ENCODE measurements at regions not wholly inside any gene's neighbourhood (a gene's known extent, or its start where the extent isn't known, plus 50 kb on each side); places are given as distances from the start of the nearest gene placed in this dataset.
"Not testable (repeated sequence)": the region's sequence is repeated elsewhere in the genome, so short reads cannot be mapped to it uniquely, and the experiment has no call there.

DNA sequence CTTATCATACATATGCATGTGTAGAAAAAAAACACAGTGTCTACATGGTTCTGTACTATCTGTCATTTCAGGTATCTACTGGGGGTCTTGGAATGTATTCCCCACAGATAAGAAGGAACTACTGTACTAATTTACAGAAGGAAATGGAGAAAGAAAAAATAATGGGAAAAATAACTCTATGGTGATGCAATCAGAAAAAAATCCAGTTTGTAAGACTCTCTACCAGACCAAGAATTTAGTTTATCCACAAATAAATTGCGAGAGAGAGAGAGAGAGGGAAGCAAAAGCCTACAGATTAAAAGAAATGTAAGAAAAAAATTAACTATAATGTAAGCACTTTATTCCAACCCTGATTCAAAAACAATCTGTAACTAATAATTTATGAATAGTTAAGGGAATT lies 708.6 kb upstream of the ZNF608 start:
- Mint-ChIP-seq H3K9me3 (ENCODE audit: low read depth) (peaks cover 14% of the 10 kb centered on the region), H3K36me3 (ENCODE audit: insufficient read depth) (peaks cover 4% of the 10 kb centered on the region), H3K4me3 (ENCODE audit: low read depth) (no peak overlapping the region), H3K27ac (no peak overlapping the region), H3K4me1 (ENCODE audit: low read depth) (no peaks in the 10 kb centered on the region), H3K27me3 (no peaks in the 10 kb centered on the region)
- no peak for TF ChIP-seq CTCF (IDR thresholded peaks at IDR 0.05; ENCODE audit: unreplicated experiment)
- no peak for DNase-seq (ENCODE audit: low spot score, unreplicated experiment)

DNA sequence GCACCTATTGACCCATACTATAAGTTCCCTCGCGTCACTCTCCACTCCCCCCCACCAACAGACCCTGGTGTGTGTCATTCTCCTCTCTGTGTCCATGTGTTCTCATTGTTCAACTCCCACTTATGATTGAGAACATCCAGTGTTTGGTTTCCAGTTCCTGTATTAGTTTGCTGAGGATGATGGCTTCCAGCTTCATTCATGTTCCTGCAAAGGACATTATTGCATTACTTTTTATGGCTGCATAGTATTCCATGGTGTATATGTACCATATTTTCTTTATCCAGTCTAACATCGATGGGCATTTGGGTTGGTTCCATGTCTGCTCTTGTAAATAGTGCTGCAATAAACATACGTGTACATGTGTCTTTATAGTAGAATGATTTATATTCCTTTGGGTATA lies 709.6 kb upstream of the ZNF608 start:
- not testable (repeated sequence) for DNase-seq (ENCODE audit: low spot score, unreplicated experiment); H3K4me1 Mint-ChIP-seq (ENCODE audit: low read depth); H3K36me3 Mint-ChIP-seq (ENCODE audit: insufficient read depth); H3K4me3 Mint-ChIP-seq (ENCODE audit: low read depth); H3K27ac Mint-ChIP-seq; H3K27me3 Mint-ChIP-seq
- H3K9me3 Mint-ChIP-seq (ENCODE audit: low read depth), result peaks cover 14% of the 10 kb centered on the region

DNA sequence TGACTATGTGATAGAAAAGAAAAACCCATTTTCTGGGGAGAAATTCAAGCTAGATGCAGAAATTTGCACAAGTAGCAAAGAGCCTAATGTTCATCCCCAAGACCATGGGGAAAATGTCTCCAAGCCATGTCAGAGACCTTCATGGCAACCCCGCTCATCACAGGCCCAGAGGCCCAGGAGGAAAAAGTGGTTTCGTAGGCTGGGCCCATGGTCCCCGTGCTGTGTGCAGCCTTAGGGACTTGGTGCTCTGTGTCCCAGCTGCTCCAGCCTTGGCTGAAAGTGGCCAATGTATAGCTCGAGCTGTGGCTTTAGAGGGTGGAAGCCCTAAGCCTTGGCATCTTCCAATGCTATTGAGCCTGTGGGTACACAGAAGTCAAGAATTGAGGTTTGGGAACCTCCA lies 711.2 kb upstream of the ZNF608 start:
- Mint-ChIP-seq H3K4me1 (ENCODE audit: low read depth) (peaks cover 2% of the 10 kb centered on the region), H3K36me3 (ENCODE audit: insufficient read depth) (peaks cover 4% of the 10 kb centered on the region), H3K4me3 (ENCODE audit: low read depth) (no peak overlapping the region), H3K27me3 (no peaks in the 10 kb centered on the region), H3K27ac (no peak overlapping the region), H3K9me3 (ENCODE audit: low read depth) (peaks cover 14% of the 10 kb centered on the region)
- no peak for DNase-seq (ENCODE audit: low spot score, unreplicated experiment)
- TF ChIP-seq CTCF (IDR thresholded peaks at IDR 0.05; ENCODE audit: unreplicated experiment), result no peak

DNA sequence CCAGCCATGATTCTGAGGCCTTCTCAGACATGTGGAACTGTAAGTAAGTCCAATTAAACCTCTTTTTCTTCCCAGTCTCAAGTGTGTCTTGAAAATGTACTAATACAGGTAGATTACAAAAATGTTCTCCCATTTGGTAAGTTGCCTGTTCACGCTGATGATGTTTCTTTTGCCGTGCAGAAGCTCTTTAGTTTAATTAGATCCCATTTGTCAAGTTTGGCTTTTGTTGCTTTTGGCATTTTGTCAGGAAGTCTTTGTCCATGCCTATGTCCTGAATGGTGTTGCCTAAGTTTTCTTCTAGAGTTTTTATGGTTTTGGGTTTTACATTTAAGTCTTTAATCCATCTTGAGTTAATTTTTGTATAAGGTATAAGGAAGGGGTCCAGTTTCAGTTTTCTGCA lies 712.5 kb upstream of the ZNF608 start:
- H3K27me3 Mint-ChIP-seq; H3K4me1 Mint-ChIP-seq (ENCODE audit: low read depth); H3K27ac Mint-ChIP-seq; H3K36me3 Mint-ChIP-seq (ENCODE audit: insufficient read depth); H3K4me3 Mint-ChIP-seq (ENCODE audit: low read depth); DNase-seq (ENCODE audit: low spot score, unreplicated experiment); H3K9me3 Mint-ChIP-seq (ENCODE audit: low read depth): not testable (repeated sequence)

GRCh38 chr5:125461641-125462072 lies 715.2 kb upstream of the ZNF608 start:
- no peaks in the 10 kb centered on the region for H3K27me3 Mint-ChIP-seq
- peaks cover 2% of the 10 kb centered on the region for H3K4me1 Mint-ChIP-seq (ENCODE audit: low read depth)
- peaks cover 4% of the 10 kb centered on the region for H3K36me3 Mint-ChIP-seq (ENCODE audit: insufficient read depth)
- H3K4me3 Mint-ChIP-seq (ENCODE audit: low read depth), result no peak overlapping the region
- TF ChIP-seq CTCF (IDR thresholded peaks at IDR 0.05; ENCODE audit: unreplicated experiment), result no peak
- H3K9me3 Mint-ChIP-seq (ENCODE audit: low read depth), result peaks cover 7% of the 10 kb centered on the region
- DNase-seq (ENCODE audit: low spot score, unreplicated experiment), result no peak
- no peak overlapping the region for H3K27ac Mint-ChIP-seq

DNA sequence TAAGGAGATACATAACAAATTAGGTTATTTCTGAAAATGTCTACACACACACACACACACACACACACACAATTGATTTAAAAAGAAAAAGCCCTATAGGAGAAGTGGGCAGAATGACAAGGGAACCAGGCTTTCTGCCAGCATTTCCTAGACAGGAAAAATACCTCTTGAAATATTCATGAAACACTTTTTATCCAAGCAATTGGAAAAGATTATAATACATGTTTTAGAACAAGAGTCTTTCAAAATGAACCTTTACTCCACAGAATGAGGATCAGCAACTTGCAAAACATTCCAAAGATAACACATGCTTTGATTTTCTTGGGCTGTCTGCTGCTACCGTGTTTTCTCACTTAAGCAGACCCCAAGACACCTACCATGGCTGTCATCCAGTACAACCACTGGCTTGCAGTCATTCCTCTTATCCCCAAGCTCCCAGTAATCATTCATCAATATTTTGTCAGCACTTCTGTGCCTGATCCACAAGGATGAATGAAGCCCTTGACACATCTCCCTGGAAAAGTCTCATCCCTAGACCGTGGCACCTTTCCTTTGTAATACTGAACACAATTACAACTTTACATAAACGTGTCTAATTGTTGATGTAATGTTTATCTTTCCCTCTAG lies 717.1 kb upstream of the ZNF608 start:
- Mint-ChIP-seq H3K27ac (no peak overlapping the region), H3K27me3 (no peaks in the 10 kb centered on the region), H3K4me3 (ENCODE audit: low read depth) (no peak overlapping the region), H3K9me3 (ENCODE audit: low read depth) (no peaks in the 10 kb centered on the region), H3K4me1 (ENCODE audit: low read depth) (peaks cover 2% of the 10 kb centered on the region), H3K36me3 (ENCODE audit: insufficient read depth) (no peaks in the 10 kb centered on the region)
- DNase-seq (ENCODE audit: low spot score, unreplicated experiment), result no peak
- TF ChIP-seq CTCF (IDR thresholded peaks at IDR 0.05; ENCODE audit: unreplicated experiment), result no peak
